ENCODE measurements at regions not wholly inside any gene's neighbourhood (a gene's known extent, or its start where the extent isn't known, plus 50 kb on each side); places are given as distances from the start of the nearest gene placed in this dataset.
"Not testable (repeated sequence)": the region's sequence is repeated elsewhere in the genome, so short reads cannot be mapped to it uniquely, and the experiment has no call there.

GRCh38 chr6:26749126-26749758 is 89.7 kb upstream of the ZNF322 start:
- RAD21 ChIA-PET (ENCODE audit: unreplicated experiment); FAIRE-seq; H4K20me1 ChIP-seq (ENCODE audit: control insufficient read depth, insufficient read depth); POLR2A ChIA-PET; H3K4me1 ChIP-seq (ENCODE audit: control insufficient read depth, insufficient read depth, low read length); H3K27ac ChIP-seq (ENCODE audit: control insufficient read depth, insufficient read depth); H3K9me3 ChIP-seq (replicated peaks; ENCODE audit: control insufficient read depth, insufficient read depth, low read length); intact Hi-C loops (cut with micrococcal nuclease; ENCODE audit: unreplicated experiment); H2AFZ ChIP-seq (ENCODE audit: control insufficient read depth, low read depth, low read length); H3K79me2 ChIP-seq (ENCODE audit: control insufficient read depth, insufficient read depth, low read length); SMC1A ChIA-PET (ENCODE audit: uncharacterized antibody, unreplicated experiment); H3K36me3 ChIP-seq (ENCODE audit: control insufficient read depth in 2 of 2, insufficient read depth in 2 of 2, low read length in 1 of 2); in situ Hi-C loops (cut with MboI); BruUV-seq (replicated peaks); H3K27me3 ChIP-seq (replicated peaks in 1 of 2; ENCODE audit: control insufficient read depth in 2 of 2, insufficient read depth in 2 of 2, low read length in 1 of 2); H3K4me3 ChIP-seq; H3K4me2 ChIP-seq (ENCODE audit: control insufficient read depth, insufficient read depth); DNase-seq (ENCODE audit: low read depth, low spot score); ATAC-seq; CTCF ChIA-PET; H3K9ac ChIP-seq (ENCODE audit: control insufficient read depth, insufficient read depth, low read length): not testable (repeated sequence)
- 20% methylated on average over 9 of the region's 25 CpGs for WGBS (ENCODE audit: insufficient coverage, insufficient replicate concordance, low lambda C conversion rate, missing lambda C conversion rate)

GRCh38 chr6:26749759-26750126 is 90.2 kb upstream of the ZNF322 start:
- BruUV-seq (replicated peaks); H3K9me3 ChIP-seq (replicated peaks; ENCODE audit: control insufficient read depth, insufficient read depth, low read length); intact Hi-C loops (cut with micrococcal nuclease; ENCODE audit: unreplicated experiment); in situ Hi-C loops (cut with MboI); H3K27me3 ChIP-seq (replicated peaks in 1 of 2; ENCODE audit: control insufficient read depth in 2 of 2, insufficient read depth in 2 of 2, low read length in 1 of 2); H3K4me1 ChIP-seq (ENCODE audit: control insufficient read depth, insufficient read depth, low read length); H3K4me2 ChIP-seq (ENCODE audit: control insufficient read depth, insufficient read depth); SMC1A ChIA-PET (ENCODE audit: uncharacterized antibody, unreplicated experiment); H4K20me1 ChIP-seq (ENCODE audit: control insufficient read depth, insufficient read depth); POLR2A ChIA-PET; CTCF ChIA-PET; RAD21 ChIA-PET (ENCODE audit: unreplicated experiment); H3K4me3 ChIP-seq; DNase-seq (ENCODE audit: low read depth, low spot score); ATAC-seq; H3K79me2 ChIP-seq (ENCODE audit: control insufficient read depth, insufficient read depth, low read length); H3K9ac ChIP-seq (ENCODE audit: control insufficient read depth, insufficient read depth, low read length); FAIRE-seq; H3K27ac ChIP-seq (ENCODE audit: control insufficient read depth, insufficient read depth); H2AFZ ChIP-seq (ENCODE audit: control insufficient read depth, low read depth, low read length); H3K36me3 ChIP-seq (ENCODE audit: control insufficient read depth in 2 of 2, insufficient read depth in 2 of 2, low read length in 1 of 2): not testable (repeated sequence)
- WGBS (ENCODE audit: insufficient coverage, insufficient replicate concordance, low lambda C conversion rate, missing lambda C conversion rate): 21% methylated on average over 9 of the region's 9 CpGs

GRCh38 chr6:26754212-26754611 is 94.7 kb upstream of the ZNF322 start:
- SMC1A ChIA-PET (ENCODE audit: uncharacterized antibody, unreplicated experiment): no interaction called here
- no peaks in the 10 kb centered on the region for H3K36me3 ChIP-seq (ENCODE audit: control insufficient read depth in 2 of 2, insufficient read depth in 2 of 2, low read length in 1 of 2)
- H3K4me1 ChIP-seq (ENCODE audit: control insufficient read depth, insufficient read depth, low read length): no peaks in the 10 kb centered on the region
- ATAC-seq (no peak), FAIRE-seq (no peak), DNase-seq (ENCODE audit: low read depth, low spot score) (no peak)
- H3K4me3 ChIP-seq: no peak overlapping the region
- no peak overlapping the region for H3K9ac ChIP-seq (ENCODE audit: control insufficient read depth, insufficient read depth, low read length)
- no peaks in the 10 kb centered on the region; a peak in 1 of 4 replicates for H3K27me3 ChIP-seq (replicated peaks in 1 of 2; ENCODE audit: control insufficient read depth in 2 of 2, insufficient read depth in 2 of 2, low read length in 1 of 2)
- H3K4me2 ChIP-seq (ENCODE audit: control insufficient read depth, insufficient read depth): no peak overlapping the region
- no peak overlapping the region for H3K27ac ChIP-seq (ENCODE audit: control insufficient read depth, insufficient read depth)
- BruUV-seq (replicated peaks): no TSS peak
- CTCF ChIA-PET: no interaction called here
- WGBS (ENCODE audit: insufficient coverage, insufficient replicate concordance, low lambda C conversion rate, missing lambda C conversion rate): 16% methylated on average over 13 of the region's 15 CpGs
- in situ Hi-C loops (cut with MboI) (no loop called here), intact Hi-C loops (cut with micrococcal nuclease; ENCODE audit: unreplicated experiment) (no loop called here)
- RAD21 ChIA-PET (ENCODE audit: unreplicated experiment): no interaction called here
- POLR2A ChIA-PET: no interaction called here
- H2AFZ ChIP-seq (ENCODE audit: control insufficient read depth, low read depth, low read length): no peak overlapping the region
- H3K79me2 ChIP-seq (ENCODE audit: control insufficient read depth, insufficient read depth, low read length): no peaks in the 10 kb centered on the region
- H3K9me3 ChIP-seq (replicated peaks; ENCODE audit: control insufficient read depth, insufficient read depth, low read length): no peaks in the 10 kb centered on the region; the same call in 1 of the 3 replicates
- H4K20me1 ChIP-seq (ENCODE audit: control insufficient read depth, insufficient read depth): no peaks in the 10 kb centered on the region
- no peak for TF ChIP-seq RELA (IDR thresholded peaks at IDR 0.05; ENCODE audit: borderline replicate concordance, partially characterized antibody)
- TF ChIP-seq IKZF1 (conservative IDR thresholded peaks at IDR 0.05): no peak
- no peak for TF ChIP-seq RELB (IDR thresholded peaks at IDR 0.05; ENCODE audit: low read depth)
- TF ChIP-seq MEF2A (IDR thresholded peaks at IDR 0.05; ENCODE audit: insufficient read depth, low read depth, low read length): no peak
- TF ChIP-seq E2F8 (IDR thresholded peaks at IDR 0.05; ENCODE audit: low read depth, partially characterized antibody): no peak
